ENCODE measurements at regions not wholly inside any gene's neighbourhood (a gene's known extent, or its start where the extent isn't known, plus 50 kb on each side); places are given as distances from the start of the nearest gene placed in this dataset.

- H3K79me2 ChIP-seq (replicated peaks; ENCODE audit: insufficient read depth, low read length) = no peaks in the 10 kb centered on the region
- no peaks in the 10 kb centered on the region for H4K20me1 ChIP-seq (ENCODE audit: insufficient read depth)
- no peaks in the 10 kb centered on the region for H3K9me3 ChIP-seq (ENCODE audit: low read length)
- no peak overlapping the region for H3K9ac ChIP-seq (ENCODE audit: low read length)
- no peaks in the 10 kb centered on the region for H3F3A ChIP-seq (ENCODE audit: insufficient read depth, low read length, poor library complexity, severe bottlenecking)
- no peaks in the 10 kb centered on the region for H3K9me2 ChIP-seq (ENCODE audit: insufficient read depth, low read length)
- H3K4me3 ChIP-seq (ENCODE audit: low read length) = no peak overlapping the region
- H3K36me3 ChIP-seq (ENCODE audit: insufficient read depth, low read length) = no peaks in the 10 kb centered on the region
- TF ChIP-seq SMC3 (conservative IDR thresholded peaks at IDR 0.05; ENCODE audit: poor library complexity) (no peak), EP300 (conservative IDR thresholded peaks at IDR 0.05; ENCODE audit: poor library complexity, severe bottlenecking) (no peak), TAF1 (IDR thresholded peaks at IDR 0.05; ENCODE audit: low read depth) (no peak), POLR2AphosphoS5 (IDR thresholded peaks at IDR 0.05) (no peak), MXI1 (conservative IDR thresholded peaks at IDR 0.05; ENCODE audit: poor library complexity, severe bottlenecking) (no peak), REST (IDR thresholded peaks at IDR 0.05; ENCODE audit: borderline replicate concordance) (no peak), CTCF (IDR thresholded peaks at IDR 0.05; ENCODE audit: poor library complexity, severe bottlenecking) (no peak), RAD21 (conservative IDR thresholded peaks at IDR 0.05) (no peak), EZH2 (IDR thresholded peaks at IDR 0.05; ENCODE audit: borderline replicate concordance, insufficient read depth, low read length, poor library complexity, severe bottlenecking) (no peak)
- H2AFZ ChIP-seq (ENCODE audit: low read depth, low read length) = no peak overlapping the region
- H3K4me2 ChIP-seq (ENCODE audit: low read length) = no peak overlapping the region
- H3K27me3 ChIP-seq (ENCODE audit: insufficient read depth, low read depth, low read length) = no peaks in the 10 kb centered on the region
- no peak overlapping the region for H3K27ac ChIP-seq (ENCODE audit: low read length)
Observed at GRCh38 chr3:177370246-177370822, 173.1 kb upstream of the TBL1XR1 start.

GRCh38 chr3:177371146-177371545 is 173.9 kb upstream of the TBL1XR1 start:
- Histone ChIP-seq H3K27me3 (ENCODE audit: insufficient read depth, low read depth, low read length) (no peaks in the 10 kb centered on the region), H2AFZ (ENCODE audit: low read depth, low read length) (no peak overlapping the region), H3K36me3 (ENCODE audit: insufficient read depth, low read length) (no peaks in the 10 kb centered on the region), H4K20me1 (ENCODE audit: insufficient read depth) (no peaks in the 10 kb centered on the region), H3K79me2 (replicated peaks; ENCODE audit: insufficient read depth, low read length) (no peaks in the 10 kb centered on the region), H3K9me3 (ENCODE audit: low read length) (no peaks in the 10 kb centered on the region), H3F3A (ENCODE audit: insufficient read depth, low read length, poor library complexity, severe bottlenecking) (no peaks in the 10 kb centered on the region), H3K9ac (ENCODE audit: low read length) (no peak overlapping the region), H3K4me2 (ENCODE audit: low read length) (no peak overlapping the region), H3K9me2 (ENCODE audit: insufficient read depth, low read length) (no peaks in the 10 kb centered on the region), H3K27ac (ENCODE audit: low read length) (no peak overlapping the region), H3K4me3 (ENCODE audit: low read length) (no peak overlapping the region)
- no peak for TF ChIP-seq SMC3 (conservative IDR thresholded peaks at IDR 0.05; ENCODE audit: poor library complexity)

GRCh38 chr3:177371888-177372287 is 174.6 kb upstream of the TBL1XR1 start:
- no peak for TF ChIP-seq CTCF (IDR thresholded peaks at IDR 0.05; ENCODE audit: poor library complexity, severe bottlenecking)
- no peak for TF ChIP-seq MXI1 (conservative IDR thresholded peaks at IDR 0.05; ENCODE audit: poor library complexity, severe bottlenecking)
- TF ChIP-seq POLR2AphosphoS5 (IDR thresholded peaks at IDR 0.05) = no peak
- no peak for TF ChIP-seq SMC3 (conservative IDR thresholded peaks at IDR 0.05; ENCODE audit: poor library complexity)
- TF ChIP-seq RAD21 (conservative IDR thresholded peaks at IDR 0.05) = no peak
- no peak for TF ChIP-seq TAF1 (IDR thresholded peaks at IDR 0.05; ENCODE audit: low read depth)
- TF ChIP-seq EP300 (conservative IDR thresholded peaks at IDR 0.05; ENCODE audit: poor library complexity, severe bottlenecking) = no peak
- no peak for TF ChIP-seq REST (IDR thresholded peaks at IDR 0.05; ENCODE audit: borderline replicate concordance)
- TF ChIP-seq EZH2 (IDR thresholded peaks at IDR 0.05; ENCODE audit: borderline replicate concordance, insufficient read depth, low read length, poor library complexity, severe bottlenecking) = no peak
- Histone ChIP-seq H2AFZ (ENCODE audit: low read depth, low read length) (no peak overlapping the region), H3K9me3 (ENCODE audit: low read length) (no peaks in the 10 kb centered on the region), H3F3A (ENCODE audit: insufficient read depth, low read length, poor library complexity, severe bottlenecking) (no peaks in the 10 kb centered on the region), H3K27ac (ENCODE audit: low read length) (no peak overlapping the region), H3K9ac (ENCODE audit: low read length) (no peak overlapping the region), H3K79me2 (replicated peaks; ENCODE audit: insufficient read depth, low read length) (no peaks in the 10 kb centered on the region), H4K20me1 (ENCODE audit: insufficient read depth) (no peaks in the 10 kb centered on the region), H3K27me3 (ENCODE audit: insufficient read depth, low read depth, low read length) (no peaks in the 10 kb centered on the region), H3K9me2 (ENCODE audit: insufficient read depth, low read length) (no peaks in the 10 kb centered on the region), H3K36me3 (ENCODE audit: insufficient read depth, low read length) (no peaks in the 10 kb centered on the region), H3K4me3 (ENCODE audit: low read length) (no peak overlapping the region), H3K4me2 (ENCODE audit: low read length) (no peak overlapping the region)

Data from neural cell (in vitro differentiated cells).